ENCODE measurements at regions not wholly inside any gene's neighbourhood (a gene's known extent, or its start where the extent isn't known, plus 50 kb on each side); places are given as distances from the start of the nearest gene placed in this dataset.

- peak overlapping the region in 11 of 21 experiments; percentile 2 to 49 (median 24) for H3K27ac ChIP-seq
- H3K4me3 ChIP-seq: no peak overlapping the region
Observed at GRCh38 chr11:95459291-95460042, 228.5 kb upstream of the SESN3 start.

GRCh38 chr11:95456714-95457491, 225.9 kb upstream of the SESN3 start:
- Histone ChIP-seq H3K27ac (no peak overlapping the region), H3K4me3 (no peak overlapping the region)

GRCh38 chr11:95455228-95455970, 224.4 kb upstream of the SESN3 start:
- Histone ChIP-seq H3K27ac (peak overlapping the region in 1 of 21 experiments; percentile 15), H3K4me3 (no peak overlapping the region)

- H3K4me3 ChIP-seq: no peak overlapping the region
- peak overlapping the region in 10 of 21 experiments; percentile 5 to 72 (median 30) for H3K27ac ChIP-seq
Observed at GRCh38 chr11:95453616-95454171, 222.7 kb upstream of the SESN3 start.

- no peak overlapping the region for H3K4me3 ChIP-seq
- H3K27ac ChIP-seq: peak overlapping the region in 5 of 21 experiments; percentile 5 to 63 (median 61)
Observed at GRCh38 chr11:95451682-95452081, 220.7 kb upstream of the SESN3 start.

GRCh38 chr11:95451261-95451660, 220.3 kb upstream of the SESN3 start:
- Histone ChIP-seq H3K4me3 (no peak overlapping the region), H3K27ac (peak overlapping the region in 6 of 21 experiments; percentile 5 to 63 (median 52))

GRCh38 chr11:95450547-95451123, 219.6 kb upstream of the SESN3 start:
- H3K4me3 ChIP-seq: no peak overlapping the region

GRCh38 chr11:95445746-95446333, 214.8 kb upstream of the SESN3 start:
- H3K4me3 ChIP-seq: no peak overlapping the region
- no peak overlapping the region for H3K27ac ChIP-seq

More at GRCh38 chr11:95450547-95451123, 219.6 kb upstream of the SESN3 start:
- peak overlapping the region in 5 of 21 experiments; percentile 21 to 63 (median 44) for H3K27ac ChIP-seq

GRCh38 chr11:95444309-95445241, 213.6 kb upstream of the SESN3 start:
- no peak overlapping the region for H3K4me3 ChIP-seq
- peak overlapping the region in 3 of 21 experiments; percentile 30 to 45 (median 42) for H3K27ac ChIP-seq

- H3K27ac ChIP-seq: no peak overlapping the region
Observed at GRCh38 chr11:95443386-95443785, 212.4 kb upstream of the SESN3 start.

GRCh38 chr11:95442531-95443050, 211.6 kb upstream of the SESN3 start:
- H3K4me3 ChIP-seq: no peak overlapping the region
- no peak overlapping the region for H3K27ac ChIP-seq

More at GRCh38 chr11:95443386-95443785, 212.4 kb upstream of the SESN3 start:
- no peak overlapping the region for H3K4me3 ChIP-seq

- Histone ChIP-seq H3K4me3 (no peak overlapping the region), H3K27ac (no peak overlapping the region)
Observed at GRCh38 chr11:95435628-95436353, 204.8 kb upstream of the SESN3 start.

- no peak overlapping the region for H3K4me3 ChIP-seq
- H3K27ac ChIP-seq: no peak overlapping the region
Observed at GRCh38 chr11:95435192-95435591, 204.2 kb upstream of the SESN3 start.

- Histone ChIP-seq H3K4me3 (no peak overlapping the region), H3K27ac (no peak overlapping the region)
Observed at GRCh38 chr11:95434489-95435057, 203.6 kb upstream of the SESN3 start.

- Histone ChIP-seq H3K4me3 (no peak overlapping the region), H3K27ac (no peak overlapping the region)
Observed at GRCh38 chr11:95434009-95434408, 203.0 kb upstream of the SESN3 start.

- no peak overlapping the region for H3K27ac ChIP-seq
- no peak overlapping the region for H3K4me3 ChIP-seq
Observed at GRCh38 chr11:95432714-95433503, 201.9 kb upstream of the SESN3 start.
